GM19395 (cell line): ENCODE measurements at regions not wholly inside any gene's neighbourhood (a gene's known extent, or its start where the extent isn't known, plus 50 kb on each side); places are given as distances from the start of the nearest gene placed in this dataset.
"Not testable (repeated sequence)": the region's sequence is repeated elsewhere in the genome, so short reads cannot be mapped to it uniquely, and the experiment has no call there.

ENCODE experiments used
- ATAC-seq: cut with Tn5 transposase; IDR thresholded peaks from one replicate; pipeline ENCODE4 v1.9.1; 2021; ENCODE audit warnings: mild to moderate bottlenecking, moderate library complexity; ENCODE audit not compliant: unreplicated experiment

GRCh38 chr21:35814858-35815619 lies 245.3 kb downstream of the SETD4 start:
- no peak for ATAC-seq

- no peak for ATAC-seq
Measured at GRCh38 chr21:35812679-35813078, 247.6 kb downstream of the SETD4 start.

GRCh38 chr21:35811191-35811806 lies 249.0 kb downstream of the SETD4 start:
- ATAC-seq = no peak

GRCh38 chr21:35810431-35810970 lies 249.8 kb downstream of the SETD4 start:
- ATAC-seq = no peak

GRCh38 chr21:35801391-35801790 lies 258.9 kb downstream of the SETD4 start:
- no peak for ATAC-seq

GRCh38 chr21:35800796-35801385 lies 259.4 kb downstream of the SETD4 start:
- not testable (repeated sequence) for ATAC-seq

- no peak for ATAC-seq
Measured at GRCh38 chr21:35796844-35797243, 263.5 kb downstream of the SETD4 start.

GRCh38 chr21:35794527-35794926 lies 265.8 kb downstream of the SETD4 start:
- ATAC-seq = not testable (repeated sequence)

GRCh38 chr21:35792569-35793305 lies 267.6 kb downstream of the SETD4 start:
- no peak for ATAC-seq

GRCh38 chr21:35791541-35792325 lies 268.6 kb downstream of the SETD4 start:
- ATAC-seq = no peak

- ATAC-seq = no peak
Measured at GRCh38 chr21:35783721-35784120, 276.6 kb downstream of the SETD4 start.

- no peak for ATAC-seq
Measured at GRCh38 chr21:35782667-35783066, 277.7 kb downstream of the SETD4 start.

- ATAC-seq = no peak
Measured at GRCh38 chr21:35780983-35781382, 279.3 kb downstream of the SETD4 start.

- no peak for ATAC-seq
Measured at GRCh38 chr21:35779690-35780570, 280.4 kb downstream of the SETD4 start.

GRCh38 chr21:35779167-35779566 lies 281.2 kb downstream of the SETD4 start:
- no peak for ATAC-seq

- no peak for ATAC-seq
Measured at GRCh38 chr21:35777081-35777480, 283.2 kb downstream of the SETD4 start.

GRCh38 chr21:35775778-35776544 lies 284.4 kb downstream of the SETD4 start:
- no peak for ATAC-seq

- ATAC-seq = no peak
Measured at GRCh38 chr21:35770101-35770945, 290.0 kb downstream of the SETD4 start.
